Activated CD4-positive, alpha-beta T cell treated with anti-CD3 and anti-CD28 coated beads, Interleukin-2, amount 10 ng/mL, durations not matched to agents 24 days and 14 days (primary cell): ENCODE measurements at regions not wholly inside any gene's neighbourhood (a gene's known extent, or its start where the extent isn't known, plus 50 kb on each side); places are given as distances from the start of the nearest gene placed in this dataset.
A peak's percentile ranks its signal among the peaks of the same experiment; 100 is the strongest.
"Not testable (repeated sequence)": the region's sequence is repeated elsewhere in the genome, so short reads cannot be mapped to it uniquely, and the experiment has no call there.

ENCODE experiments used
- DNase-seq: peaks from one replicate; pipeline ENCODE4 v3.0.0; 2022
- H3K27ac Mint-ChIP-seq: one replicate; pipeline ENCODE4 v1.8.0; 2022; ENCODE audit warnings: mild to moderate bottlenecking, mixed read lengths
- H3K27me3 Mint-ChIP-seq: one replicate; pipeline ENCODE4 v1.8.0; 2022; ENCODE audit warnings: mixed read lengths
- H3K36me3 Mint-ChIP-seq: one replicate; pipeline ENCODE4 v1.8.0; 2022; ENCODE audit warnings: low read depth, mild to moderate bottlenecking, mixed read lengths
- H3K4me1 Mint-ChIP-seq: one replicate; pipeline ENCODE4 v1.8.0; 2021; ENCODE audit warnings: mixed read lengths
- H3K4me3 Mint-ChIP-seq: one replicate; pipeline ENCODE4 v1.8.0; 2022; ENCODE audit warnings: mild to moderate bottlenecking, moderate library complexity, mixed read lengths
- H3K9me3 Mint-ChIP-seq: one replicate; pipeline ENCODE4 v1.8.0; 2021; ENCODE audit warnings: mixed read lengths
- intact Hi-C: fragments of 100-400 bp; cut with micrococcal nuclease; formaldehyde crosslinking; loops from one replicate; pipeline ENCODE4 v1.15.1; 2023

- intact Hi-C loops, H3K4me3 Mint-ChIP-seq, H3K4me1 Mint-ChIP-seq, H3K9me3 Mint-ChIP-seq, H3K27ac Mint-ChIP-seq, H3K27me3 Mint-ChIP-seq, H3K36me3 Mint-ChIP-seq, DNase-seq: not testable (repeated sequence)
These were observed 92.6 kb upstream of the GPR39 start for GRCh38 chr2:132324005-132324404.

GRCh38 chr2:132332345-132333033 lies 84.1 kb upstream of the GPR39 start:
- H3K27ac Mint-ChIP-seq, H3K9me3 Mint-ChIP-seq, H3K36me3 Mint-ChIP-seq, intact Hi-C loops, H3K27me3 Mint-ChIP-seq, H3K4me3 Mint-ChIP-seq, DNase-seq, H3K4me1 Mint-ChIP-seq: not testable (repeated sequence)

- H3K4me1 Mint-ChIP-seq, DNase-seq, H3K36me3 Mint-ChIP-seq, H3K27ac Mint-ChIP-seq, H3K9me3 Mint-ChIP-seq, H3K27me3 Mint-ChIP-seq, H3K4me3 Mint-ChIP-seq, intact Hi-C loops: not testable (repeated sequence)
These were observed 79.5 kb upstream of the GPR39 start for GRCh38 chr2:132337135-132337534.

- H3K4me3 Mint-ChIP-seq, H3K27ac Mint-ChIP-seq, H3K36me3 Mint-ChIP-seq, H3K27me3 Mint-ChIP-seq, H3K4me1 Mint-ChIP-seq, H3K9me3 Mint-ChIP-seq, DNase-seq, intact Hi-C loops: not testable (repeated sequence)
These were observed 78.8 kb upstream of the GPR39 start for GRCh38 chr2:132337844-132338243.

GRCh38 chr2:132347041-132347780 lies 69.4 kb upstream of the GPR39 start:
- H3K36me3 Mint-ChIP-seq, H3K9me3 Mint-ChIP-seq, H3K4me1 Mint-ChIP-seq, DNase-seq, H3K27ac Mint-ChIP-seq, H3K4me3 Mint-ChIP-seq, intact Hi-C loops: not testable (repeated sequence)
- H3K27me3 Mint-ChIP-seq, result peaks cover 20% of the 10 kb centered on the region

- H3K36me3 Mint-ChIP-seq, H3K9me3 Mint-ChIP-seq, intact Hi-C loops, H3K4me1 Mint-ChIP-seq, H3K27ac Mint-ChIP-seq, H3K4me3 Mint-ChIP-seq: not testable (repeated sequence)
- peak; percentile 58 for DNase-seq
- H3K27me3 Mint-ChIP-seq, result peaks cover 24% of the 10 kb centered on the region
These were observed 67.4 kb upstream of the GPR39 start for GRCh38 chr2:132349092-132349687.

GRCh38 chr2:132351668-132352067 lies 64.9 kb upstream of the GPR39 start:
- H3K27me3 Mint-ChIP-seq, result peaks cover 29% of the 10 kb centered on the region
- H3K9me3 Mint-ChIP-seq, H3K4me1 Mint-ChIP-seq, H3K36me3 Mint-ChIP-seq, intact Hi-C loops, H3K27ac Mint-ChIP-seq, H3K4me3 Mint-ChIP-seq, DNase-seq: not testable (repeated sequence)

GRCh38 chr2:132352481-132353001 lies 64.1 kb upstream of the GPR39 start:
- H3K4me3 Mint-ChIP-seq, H3K9me3 Mint-ChIP-seq, H3K27ac Mint-ChIP-seq, H3K4me1 Mint-ChIP-seq, H3K36me3 Mint-ChIP-seq, intact Hi-C loops: not testable (repeated sequence)
- DNase-seq, result peak; percentile 56
- H3K27me3 Mint-ChIP-seq, result peaks cover 27% of the 10 kb centered on the region

GRCh38 chr2:132353380-132353779 lies 63.2 kb upstream of the GPR39 start:
- H3K27ac Mint-ChIP-seq, H3K9me3 Mint-ChIP-seq, DNase-seq, intact Hi-C loops, H3K36me3 Mint-ChIP-seq, H3K4me3 Mint-ChIP-seq, H3K4me1 Mint-ChIP-seq: not testable (repeated sequence)
- peaks cover 27% of the 10 kb centered on the region for H3K27me3 Mint-ChIP-seq

- H3K27ac Mint-ChIP-seq, H3K4me3 Mint-ChIP-seq, DNase-seq, H3K27me3 Mint-ChIP-seq, intact Hi-C loops, H3K36me3 Mint-ChIP-seq, H3K9me3 Mint-ChIP-seq, H3K4me1 Mint-ChIP-seq: not testable (repeated sequence)
These were observed 55.6 kb upstream of the GPR39 start for GRCh38 chr2:132360964-132361363.

- H3K4me1 Mint-ChIP-seq, H3K36me3 Mint-ChIP-seq, H3K27ac Mint-ChIP-seq, H3K9me3 Mint-ChIP-seq, H3K27me3 Mint-ChIP-seq, H3K4me3 Mint-ChIP-seq, intact Hi-C loops, DNase-seq: not testable (repeated sequence)
These were observed 55.1 kb upstream of the GPR39 start for GRCh38 chr2:132361498-132361897.

- H3K4me3 Mint-ChIP-seq, H3K36me3 Mint-ChIP-seq, DNase-seq, intact Hi-C loops, H3K4me1 Mint-ChIP-seq, H3K9me3 Mint-ChIP-seq, H3K27ac Mint-ChIP-seq, H3K27me3 Mint-ChIP-seq: not testable (repeated sequence)
These were observed 53.3 kb upstream of the GPR39 start for GRCh38 chr2:132363352-132363751.

GRCh38 chr2:132365963-132366362 lies 50.6 kb upstream of the GPR39 start:
- H3K4me3 Mint-ChIP-seq, H3K27ac Mint-ChIP-seq, H3K27me3 Mint-ChIP-seq, H3K4me1 Mint-ChIP-seq, H3K9me3 Mint-ChIP-seq, DNase-seq, intact Hi-C loops, H3K36me3 Mint-ChIP-seq: not testable (repeated sequence)

GRCh38 chr2:132366421-132367180 lies 50.0 kb upstream of the GPR39 start:
- intact Hi-C loops, result no loop called here

More at GRCh38 chr2:132366421-132367180, 50.0 kb upstream of the GPR39 start:
- no peak for DNase-seq
- H3K27me3 Mint-ChIP-seq, result no peaks in the 10 kb centered on the region
- no peak overlapping the region for H3K4me3 Mint-ChIP-seq
- H3K4me1 Mint-ChIP-seq, result no peaks in the 10 kb centered on the region
- H3K27ac Mint-ChIP-seq, result no peak overlapping the region
- no peaks in the 10 kb centered on the region for H3K36me3 Mint-ChIP-seq
- H3K9me3 Mint-ChIP-seq, result peaks cover 4% of the 10 kb centered on the region
